ENCODE measurements at regions not wholly inside any gene's neighbourhood (a gene's known extent, or its start where the extent isn't known, plus 50 kb on each side); places are given as distances from the start of the nearest gene placed in this dataset.

GRCh38 chr19:32232449-32232848, 113.0 kb upstream of the ZNF507 start:
- ChIA-PET POLR2A (no interaction called here), CTCF (interaction anchor here (1.2 to 3.0 kb wide), 4 partner anchors 8 to 1563 kb away, joined by 3 to 28 read pairs (median 12); no protein-coding TSS in a partner anchor)
- no peaks in the 10 kb centered on the region for H3K4me1 ChIP-seq
- no peak for ATAC-seq
- 33% methylated on average over 8 of the region's 8 CpGs for WGBS (ENCODE audit: missing lambda C conversion rate)
- H3K27ac ChIP-seq: no peak overlapping the region
- no peak for TF ChIP-seq CBX8 (IDR thresholded peaks at IDR 0.05)
- TF ChIP-seq CEBPB (IDR thresholded peaks at IDR 0.05): no peak
- TF ChIP-seq NFE2L2 (conservative IDR thresholded peaks at IDR 0.05; ENCODE audit: low read length): no peak
- no peak for TF ChIP-seq NPAS2 (CRISPR knock-in tag; IDR thresholded peaks at IDR 0.05; ENCODE audit: borderline replicate concordance)
- TF ChIP-seq RNF2 (IDR thresholded peaks at IDR 0.05; ENCODE audit: borderline replicate concordance, low read depth): no peak
- no peak for TF ChIP-seq ESRRA (IDR thresholded peaks at IDR 0.05; ENCODE audit: borderline replicate concordance, low read length)
- TF ChIP-seq JUNB (IDR thresholded peaks at IDR 0.05): no peak
- TF ChIP-seq MAFK (IDR thresholded peaks at IDR 0.05; ENCODE audit: partially characterized antibody): no peak
- TF ChIP-seq RFX5 (IDR thresholded peaks at IDR 0.05): no peak
- TF ChIP-seq HEYL (CRISPR knock-in tag; IDR thresholded peaks at IDR 0.05): no peak
- no peak for TF ChIP-seq PBX3 (IDR thresholded peaks at IDR 0.05)
- no peak for TF ChIP-seq HMGXB4 (CRISPR knock-in tag; IDR thresholded peaks at IDR 0.05; ENCODE audit: borderline replicate concordance)
- TF ChIP-seq EP300 (IDR thresholded peaks at IDR 0.05): no peak
- TF ChIP-seq ZC3H11A (IDR thresholded peaks at IDR 0.05): no peak
- TF ChIP-seq ZFP36 (IDR thresholded peaks at IDR 0.05; ENCODE audit: borderline replicate concordance, partially characterized antibody): no peak
- no peak for TF ChIP-seq CHD2 (IDR thresholded peaks at IDR 0.05; ENCODE audit: low read length, partially characterized antibody)
- no peak for TF ChIP-seq HOXA7 (CRISPR knock-in tag; IDR thresholded peaks at IDR 0.05)
- no peak for TF ChIP-seq HES2 (IDR thresholded peaks at IDR 0.05)
- no peak overlapping the region for H3K4me2 ChIP-seq
- FAIRE-seq: no peak
- DNase-seq (ENCODE audit: low read depth in 1 of 2, low spot score in 1 of 2): no peak
- no peak overlapping the region for H3K4me3 ChIP-seq
- H3K9me3 ChIP-seq: no peaks in the 10 kb centered on the region

GRCh38 chr19:32233091-32233490, 112.3 kb upstream of the ZNF507 start:
- Histone ChIP-seq H3K4me1 (no peaks in the 10 kb centered on the region), H3K4me2 (no peak overlapping the region), H3K4me3 (no peak overlapping the region), H3K27ac (no peak overlapping the region), H3K9me3 (no peaks in the 10 kb centered on the region)
- ATAC-seq: no peak
- ChIA-PET CTCF (interaction anchor here (3.0 kb wide), 1 partner anchor 9 kb away, joined by 28 read pairs; no protein-coding TSS in a partner anchor), POLR2A (no interaction called here)
- DNase-seq (ENCODE audit: low read depth in 1 of 2, low spot score in 1 of 2): no peak
- FAIRE-seq: no peak
- WGBS (ENCODE audit: missing lambda C conversion rate): 17% methylated on average over 6 of the region's 6 CpGs
- TF ChIP-seq PBX3 (IDR thresholded peaks at IDR 0.05): no peak
- TF ChIP-seq CEBPB (IDR thresholded peaks at IDR 0.05): no peak
- no peak for TF ChIP-seq ZFP36 (IDR thresholded peaks at IDR 0.05; ENCODE audit: borderline replicate concordance, partially characterized antibody)
- no peak for TF ChIP-seq ELK1 (IDR thresholded peaks at IDR 0.05; ENCODE audit: low read depth, low read length)
- TF ChIP-seq NFE2L2 (conservative IDR thresholded peaks at IDR 0.05; ENCODE audit: low read length): no peak
- no peak for TF ChIP-seq RARB (CRISPR knock-in tag; IDR thresholded peaks at IDR 0.05)
- TF ChIP-seq SMC3 (IDR thresholded peaks at IDR 0.05): no peak
- TF ChIP-seq ESRRA (IDR thresholded peaks at IDR 0.05; ENCODE audit: borderline replicate concordance, low read length): no peak
- no peak for TF ChIP-seq EP300 (IDR thresholded peaks at IDR 0.05)
- no peak for TF ChIP-seq EHF (CRISPR knock-in tag; IDR thresholded peaks at IDR 0.05)
- TF ChIP-seq NPAS2 (CRISPR knock-in tag; IDR thresholded peaks at IDR 0.05; ENCODE audit: borderline replicate concordance): no peak
- TF ChIP-seq ATOH8 (CRISPR knock-in tag; IDR thresholded peaks at IDR 0.05; ENCODE audit: low read depth): no peak
- no peak for TF ChIP-seq USF2 (IDR thresholded peaks at IDR 0.05)
- TF ChIP-seq RNF2 (IDR thresholded peaks at IDR 0.05; ENCODE audit: borderline replicate concordance, low read depth): no peak
- no peak for TF ChIP-seq REST (IDR thresholded peaks at IDR 0.05)
- TF ChIP-seq ZNF302 (CRISPR knock-in tag; IDR thresholded peaks at IDR 0.05): no peak

All from A549 (cell line).